Common myeloid progenitor, CD34-positive (primary cell): ENCODE measurements at regions not wholly inside any gene's neighbourhood (a gene's known extent, or its start where the extent isn't known, plus 50 kb on each side); places are given as distances from the start of the nearest gene placed in this dataset.

ENCODE experiments used
- CTCF ChIA-PET: fragments of 350-600 bp; sonication (Branson Sonifier 250); formaldehyde crosslinking; loops from one replicate; lab custom pipeline; 2021; ENCODE audit warnings: antibody characterized with exemption; lab: Charles Lee
- POLR2A ChIA-PET: fragments of 350-600 bp; sonication (Branson Sonifier 250); formaldehyde crosslinking; loops from one replicate; lab custom pipeline; 2021; ENCODE audit warnings: antibody characterized with exemption; lab: Charles Lee
- DNase-seq, 3 donors: peaks; one replicate each; pipeline versions ENCODE4 v3.0.0 to v3.0.0-alpha.2; 2013
- H3K27ac ChIP-seq, 2 experiments: 1 replicate in 1 of 2; 2 replicates in 1 of 2; pipeline ENCODE4 v1.7.0; 2013; ENCODE audit warnings: inconsistent platforms in 2 of 2, low read length in 2 of 2, mild to moderate bottlenecking in 2 of 2, low read depth in 1 of 2, moderate library complexity in 1 of 2; ENCODE audit not compliant: severe bottlenecking in 2 of 2, insufficient read depth in 1 of 2, poor library complexity in 1 of 2
- H3K27me3 ChIP-seq, 5 experiments: replicated peaks in 2 of 5; 1 replicate in 3 of 5; 2 replicates in 2 of 5; pipeline versions ENCODE4 v1.6.1 to v1.7.0; 2013; ENCODE audit warnings: low read length in 4 of 5, mild to moderate bottlenecking in 2 of 5, moderate library complexity in 2 of 5, inconsistent platforms in 1 of 5; ENCODE audit not compliant: insufficient read depth in 5 of 5, control insufficient read depth in 4 of 5
- H3K36me3 ChIP-seq, 4 experiments: 1 replicate in 2 of 4; 2 replicates in 2 of 4; pipeline versions ENCODE4 v1.6.1 to v1.7.0; 2013; ENCODE audit warnings: low read length in 3 of 4, control low read depth in 1 of 4, mild to moderate bottlenecking in 1 of 4; ENCODE audit not compliant: control insufficient read depth in 4 of 4, insufficient read depth in 4 of 4
- H3K4me1 ChIP-seq, 4 experiments: 1 replicate in 3 of 4; 2 replicates in 1 of 4; pipeline versions ENCODE4 v1.6.1 to v1.7.1; 2013; ENCODE audit warnings: low read length in 3 of 4, mild to moderate bottlenecking in 3 of 4, control low read depth in 1 of 4, inconsistent platforms in 1 of 4, moderate library complexity in 1 of 4; ENCODE audit not compliant: control insufficient read depth in 4 of 4, insufficient read depth in 4 of 4; ENCODE audit errors: control extremely low read depth in 1 of 4
- H3K4me3 ChIP-seq, 7 experiments: 1 replicate in 4 of 7; 2 replicates in 3 of 7; pipeline versions ENCODE4 v1.5.1 to v1.7.0; 2013; ENCODE audit warnings: mild to moderate bottlenecking in 7 of 7, low read length in 6 of 7, moderate library complexity in 6 of 7, inconsistent platforms in 2 of 7, low read depth in 2 of 7, control low read depth in 1 of 7; ENCODE audit not compliant: insufficient read depth in 4 of 7, control insufficient read depth in 1 of 7; ENCODE audit errors: extremely low read depth in 1 of 7
- H3K9me3 ChIP-seq, 5 experiments: 1 replicate in 4 of 5; 2 replicates in 1 of 5; pipeline versions ENCODE4 v1.6.1 to v1.7.1; 2013; ENCODE audit warnings: low read length in 4 of 5, mild to moderate bottlenecking in 2 of 5, inconsistent platforms in 1 of 5, low read depth in 1 of 5, moderate library complexity in 1 of 5; ENCODE audit not compliant: control insufficient read depth in 4 of 5, insufficient read depth in 2 of 5; ENCODE audit errors: control extremely low read depth in 1 of 5
- WGBS: methylation state at CpG from one replicate; pipeline ENCODE4 v1.1.5; 2013; ENCODE audit not compliant: insufficient coverage; 5-methylcytosine and 5-hydroxymethylcytosine counted together

- POLR2A ChIA-PET, result no interaction called here
- WGBS, result 100% methylated on average over 1 of the region's 2 CpGs
- CTCF ChIA-PET, result no interaction called here
These were observed 94.1 kb upstream of the ATP1B1 start for GRCh38 chr1:169012416-169012815.

GRCh38 chr1:169013821-169014220 is 92.7 kb upstream of the ATP1B1 start:
- no peak overlapping the region for H3K4me3 ChIP-seq
- H3K4me1 ChIP-seq, result no peaks in the 10 kb centered on the region
- WGBS, result 100% methylated on average over 3 of the region's 4 CpGs
- no peaks in the 10 kb centered on the region for H3K36me3 ChIP-seq
- CTCF ChIA-PET, result no interaction called here
- no peaks in the 10 kb centered on the region for H3K27me3 ChIP-seq
- DNase-seq, result no peak
- H3K9me3 ChIP-seq, result no peaks in the 10 kb centered on the region
- POLR2A ChIA-PET, result no interaction called here
- H3K27ac ChIP-seq, result no peak overlapping the region

More at GRCh38 chr1:169012416-169012815, 94.1 kb upstream of the ATP1B1 start:
- H3K27ac ChIP-seq, result no peak overlapping the region
- H3K9me3 ChIP-seq, result no peaks in the 10 kb centered on the region
- no peaks in the 10 kb centered on the region for H3K36me3 ChIP-seq
- no peaks in the 10 kb centered on the region for H3K4me1 ChIP-seq
- no peak for DNase-seq
- H3K4me3 ChIP-seq, result no peak overlapping the region
- no peaks in the 10 kb centered on the region for H3K27me3 ChIP-seq

- ChIA-PET CTCF (no interaction called here), POLR2A (no interaction called here)
- Histone ChIP-seq H3K27ac (no peak overlapping the region), H3K36me3 (no peaks in the 10 kb centered on the region), H3K27me3 (no peaks in the 10 kb centered on the region), H3K9me3 (no peaks in the 10 kb centered on the region), H3K4me1 (no peaks in the 10 kb centered on the region), H3K4me3 (no peak overlapping the region)
- DNase-seq, result no peak
- 100% methylated on average over 2 of the region's 5 CpGs for WGBS
These were observed 91.0 kb upstream of the ATP1B1 start for GRCh38 chr1:169015464-169015863.

- Histone ChIP-seq H3K9me3 (no peaks in the 10 kb centered on the region), H3K27ac (no peak overlapping the region), H3K36me3 (no peaks in the 10 kb centered on the region), H3K4me3 (no peak overlapping the region), H3K4me1 (no peaks in the 10 kb centered on the region), H3K27me3 (no peaks in the 10 kb centered on the region)
- ChIA-PET CTCF (interaction anchor here (0.6 kb wide), 1 partner anchor 1550 kb away, joined by 4 read pairs; no protein-coding TSS in a partner anchor), POLR2A (no interaction called here)
- WGBS, result 98% methylated on average over 4 of the region's 4 CpGs
- DNase-seq, result no peak
These were observed 87.7 kb upstream of the ATP1B1 start for GRCh38 chr1:169018751-169019150.

- Histone ChIP-seq H3K4me1 (no peaks in the 10 kb centered on the region), H3K27me3 (no peaks in the 10 kb centered on the region), H3K9me3 (no peaks in the 10 kb centered on the region), H3K36me3 (no peaks in the 10 kb centered on the region), H3K27ac (no peak overlapping the region), H3K4me3 (no peak overlapping the region)
- 89% methylated on average over 3 of the region's 3 CpGs for WGBS
- CTCF ChIA-PET, result interaction anchor here (0.6 kb wide), 1 partner anchor 1551 kb away, joined by 4 read pairs; no protein-coding TSS in a partner anchor
- no peak for DNase-seq
- POLR2A ChIA-PET, result no interaction called here
These were observed 87.0 kb upstream of the ATP1B1 start for GRCh38 chr1:169019419-169020058.

- no peak overlapping the region for H3K4me3 ChIP-seq
- H3K4me1 ChIP-seq, result no peaks in the 10 kb centered on the region
- CTCF ChIA-PET, result no interaction called here
- H3K9me3 ChIP-seq, result no peaks in the 10 kb centered on the region
- no peaks in the 10 kb centered on the region for H3K36me3 ChIP-seq
- no peak for DNase-seq
- H3K27me3 ChIP-seq, result no peaks in the 10 kb centered on the region
- POLR2A ChIA-PET, result no interaction called here
- H3K27ac ChIP-seq, result no peak overlapping the region
These were observed 85.8 kb upstream of the ATP1B1 start for GRCh38 chr1:169020684-169021083.

- WGBS, result no CpG with 5 or more reads among the region's 1 CpG
- Histone ChIP-seq H3K27ac (no peak overlapping the region), H3K4me1 (no peaks in the 10 kb centered on the region), H3K9me3 (no peaks in the 10 kb centered on the region), H3K4me3 (no peak overlapping the region), H3K27me3 (no peaks in the 10 kb centered on the region), H3K36me3 (no peaks in the 10 kb centered on the region)
- POLR2A ChIA-PET, result no interaction called here
- no peak for DNase-seq
- CTCF ChIA-PET, result no interaction called here
These were observed 83.8 kb upstream of the ATP1B1 start for GRCh38 chr1:169022648-169023047.
